Fibroblast of lung (primary cell): ENCODE measurements at regions not wholly inside any gene's neighbourhood (a gene's known extent, or its start where the extent isn't known, plus 50 kb on each side); places are given as distances from the start of the nearest gene placed in this dataset.

Experiments
- CTCF ChIP-seq, 2 donors: IDR thresholded peaks in 1 of 2; conservative IDR thresholded peaks in 1 of 2; 1 replicate in 1 of 2; 2 replicates in 1 of 2; pipeline ENCODE4 v1.5.1; 2011 to 2012; ENCODE audit warnings: low read length in 2 of 2, control low read depth in 1 of 2, inconsistent platforms in 1 of 2, low read depth in 1 of 2, mild to moderate bottlenecking in 1 of 2
- EZH2 ChIP-seq: IDR thresholded peaks from 2 replicates; pipeline ENCODE4 v1.5.1; 2012; ENCODE audit warnings: low read length, control low read depth, mild to moderate bottlenecking; ENCODE audit errors: missing control alignments

GRCh38 chr12:92543840-92544239, 158.9 kb upstream of the PLEKHG7 start:
- no peak for TF ChIP-seq EZH2
- TF ChIP-seq CTCF (conservative IDR thresholded peaks at IDR 0.05 in 1 of 2, IDR thresholded peaks at IDR 0.05 in 1 of 2; ENCODE audit: low read depth in 1 of 2, low read length in 2 of 2) = no peak
